ENCODE measurements at regions not wholly inside any gene's neighbourhood (a gene's known extent, or its start where the extent isn't known, plus 50 kb on each side); places are given as distances from the start of the nearest gene placed in this dataset.

- no peak overlapping the region for H3K27ac ChIP-seq
- no peaks in the 10 kb centered on the region for H3K36me3 ChIP-seq
- ATAC-seq, result no peak
- TF ChIP-seq EP300 (IDR thresholded peaks at IDR 0.05) (no peak), CTCF (IDR thresholded peaks at IDR 0.05) (no peak), POLR2A (IDR thresholded peaks at IDR 0.05) (no peak), POLR2AphosphoS5 (IDR thresholded peaks at IDR 0.05) (no peak)
- no peaks in the 10 kb centered on the region for H3K4me1 ChIP-seq
- H3K9me3 ChIP-seq, result peaks cover 0 to 22% (median 0%) of the 10 kb centered on the region in 3 donors
- no peak overlapping the region for H3K4me3 ChIP-seq
- 73 to 100% methylated on average over 1 to 3 of the region's 10 CpGs for WGBS, 2 donors (ENCODE audit: low coverage in 1 of 2)
- H3K27me3 ChIP-seq, result peaks cover 16% of the 10 kb centered on the region
These were observed 80.6 kb upstream of the CST7 start for GRCh38 chr20:24868396-24868927.

GRCh38 chr20:24868959-24869358 is 80.1 kb upstream of the CST7 start:
- Histone ChIP-seq H3K9me3 (peaks cover 0 to 21% (median 0%) of the 10 kb centered on the region in 3 donors), H3K27me3 (peaks cover 16% of the 10 kb centered on the region), H3K4me3 (no peak overlapping the region), H3K27ac (no peak overlapping the region), H3K4me1 (no peaks in the 10 kb centered on the region), H3K36me3 (no peaks in the 10 kb centered on the region)
- TF ChIP-seq POLR2AphosphoS5 (IDR thresholded peaks at IDR 0.05) (no peak), CTCF (IDR thresholded peaks at IDR 0.05) (no peak), EP300 (IDR thresholded peaks at IDR 0.05) (no peak), POLR2A (IDR thresholded peaks at IDR 0.05) (no peak)
- ATAC-seq, result no peak
- WGBS, 2 donors (ENCODE audit: low coverage in 1 of 2), result 29 to 80% methylated on average over 2 to 3 of the region's 6 CpGs

GRCh38 chr20:24870057-24870456 is 79.0 kb upstream of the CST7 start:
- no peak for ATAC-seq
- TF ChIP-seq EP300 (IDR thresholded peaks at IDR 0.05) (no peak), POLR2AphosphoS5 (IDR thresholded peaks at IDR 0.05) (no peak), POLR2A (IDR thresholded peaks at IDR 0.05) (no peak), CTCF (IDR thresholded peaks at IDR 0.05) (no peak)

GRCh38 chr20:24870881-24871280 is 78.2 kb upstream of the CST7 start:
- no peak overlapping the region for H3K4me3 ChIP-seq
- no peak for TF ChIP-seq POLR2A (IDR thresholded peaks at IDR 0.05)
- no peak for TF ChIP-seq CTCF (IDR thresholded peaks at IDR 0.05)
- no peak for TF ChIP-seq EP300 (IDR thresholded peaks at IDR 0.05)
- TF ChIP-seq POLR2AphosphoS5 (IDR thresholded peaks at IDR 0.05), result no peak
- no CpG with 5 or more reads among the region's 8 CpGs for WGBS, 2 donors (ENCODE audit: low coverage in 1 of 2)
- H3K27ac ChIP-seq, result no peak overlapping the region
- H3K27me3 ChIP-seq, result peaks cover 16% of the 10 kb centered on the region
- no peaks in the 10 kb centered on the region for H3K4me1 ChIP-seq
- ATAC-seq, result no peak
- H3K9me3 ChIP-seq, result peaks cover 0 to 3% (median 0%) of the 10 kb centered on the region in 3 donors
- H3K36me3 ChIP-seq, result no peaks in the 10 kb centered on the region

More at GRCh38 chr20:24870057-24870456, 79.0 kb upstream of the CST7 start:
- Histone ChIP-seq H3K9me3 (peaks cover 0 to 10% (median 0%) of the 10 kb centered on the region in 3 donors), H3K4me1 (no peaks in the 10 kb centered on the region), H3K36me3 (no peaks in the 10 kb centered on the region), H3K27ac (no peak overlapping the region), H3K27me3 (peaks cover 16% of the 10 kb centered on the region), H3K4me3 (no peak overlapping the region)
- 63 to 77% methylated on average over 2 to 3 of the region's 3 CpGs for WGBS, 2 donors (ENCODE audit: low coverage in 1 of 2)

- Histone ChIP-seq H3K9me3 (no peaks in the 10 kb centered on the region), H3K4me1 (no peaks in the 10 kb centered on the region), H3K27me3 (peaks cover 16% of the 10 kb centered on the region), H3K36me3 (no peaks in the 10 kb centered on the region), H3K27ac (no peak overlapping the region), H3K4me3 (no peak overlapping the region)
- ATAC-seq, result no peak
- 58 to 70% methylated on average over 2 to 5 of the region's 13 CpGs for WGBS, 2 donors (ENCODE audit: low coverage in 1 of 2)
- no peak for TF ChIP-seq POLR2AphosphoS5 (IDR thresholded peaks at IDR 0.05)
- no peak for TF ChIP-seq CTCF (IDR thresholded peaks at IDR 0.05)
- no peak for TF ChIP-seq POLR2A (IDR thresholded peaks at IDR 0.05)
- TF ChIP-seq EP300 (IDR thresholded peaks at IDR 0.05), result no peak
These were observed 77.4 kb upstream of the CST7 start for GRCh38 chr20:24871480-24872213.

Data from gastroesophageal sphincter (tissue), 4 donors.